ENCODE measurements at regions not wholly inside any gene's neighbourhood (a gene's known extent, or its start where the extent isn't known, plus 50 kb on each side); places are given as distances from the start of the nearest gene placed in this dataset.

DNA sequence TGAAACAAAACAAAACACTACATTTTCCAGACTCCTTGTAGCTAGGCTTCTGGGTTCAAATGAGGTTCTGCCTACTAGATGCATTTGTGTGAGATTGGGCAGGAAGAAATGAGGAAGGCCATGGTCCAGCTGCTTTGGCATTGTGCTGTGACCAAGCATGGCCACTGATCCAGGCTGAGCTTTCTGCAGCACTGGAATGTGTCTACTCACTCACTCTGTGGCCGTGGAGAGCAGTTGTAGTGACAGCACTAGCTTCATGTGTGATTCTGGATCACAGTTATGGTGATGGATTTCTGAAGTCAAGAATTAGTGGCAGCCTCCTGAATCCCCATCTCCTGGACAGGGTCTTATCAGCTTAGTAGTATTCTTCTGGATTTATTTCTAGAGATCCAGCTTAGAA lies 358.9 kb downstream of the GPAT3 start:
- TF ChIP-seq CTCF (IDR thresholded peaks at IDR 0.05; ENCODE audit: insufficient read depth, low read length, poor library complexity, severe bottlenecking) (no peak), EZH2phosphoT487 (conservative IDR thresholded peaks at IDR 0.05; ENCODE audit: low read length) (no peak)
- no peak overlapping the region for H3K9ac ChIP-seq (ENCODE audit: low read length)

DNA sequence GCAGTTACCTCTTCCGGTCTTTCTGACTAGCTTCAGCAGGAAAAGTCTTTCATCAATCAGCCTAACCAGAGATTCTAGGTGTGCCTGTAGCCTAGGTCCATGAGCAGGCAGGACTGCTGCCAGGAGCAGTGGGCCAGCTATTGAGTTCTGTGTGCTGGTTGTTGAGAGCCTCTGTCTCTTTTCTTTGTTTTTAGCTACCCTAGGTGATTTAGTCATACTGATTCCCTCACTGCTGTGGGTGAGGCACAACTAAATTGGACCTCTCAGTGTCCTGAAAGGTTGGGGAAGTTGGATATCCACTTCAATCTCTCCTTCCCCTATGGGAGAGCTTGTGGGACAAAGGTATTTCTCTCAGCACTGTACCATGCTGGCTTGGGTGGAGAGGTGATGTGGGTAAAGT lies 354.9 kb downstream of the GPAT3 start:
- Histone ChIP-seq H3K9ac (ENCODE audit: low read length) (no peak overlapping the region), H3K4me2 (ENCODE audit: low read depth, low read length, poor library complexity, severe bottlenecking) (no peak overlapping the region), H3K9me2 (replicated peaks; ENCODE audit: insufficient read depth, low read length) (no peaks in the 10 kb centered on the region), H2AFZ (ENCODE audit: low read depth, low read length, severe bottlenecking) (no peak overlapping the region), H3K4me3 (ENCODE audit: insufficient read depth, low read length, poor library complexity, severe bottlenecking) (no peak overlapping the region), H3F3A (ENCODE audit: insufficient read depth) (no peaks in the 10 kb centered on the region), H4K20me1 (ENCODE audit: low read depth, low read length) (no peaks in the 10 kb centered on the region), H3K79me2 (ENCODE audit: insufficient read depth, low read length) (no peaks in the 10 kb centered on the region), H3K36me3 (ENCODE audit: low read length) (no peaks in the 10 kb centered on the region), H3K27ac (ENCODE audit: low read depth, low read length) (no peak overlapping the region), H3K27me3 (ENCODE audit: low read length) (no peaks in the 10 kb centered on the region), H3K9me3 (ENCODE audit: insufficient read depth, low read length) (no peaks in the 10 kb centered on the region)
- TF ChIP-seq EZH2phosphoT487 (conservative IDR thresholded peaks at IDR 0.05; ENCODE audit: low read length) = no peak

More for the DNA sequence above, 358.9 kb downstream of the GPAT3 start:
- no peak overlapping the region for H3K4me2 ChIP-seq (ENCODE audit: low read depth, low read length, poor library complexity, severe bottlenecking)
- H2AFZ ChIP-seq (ENCODE audit: low read depth, low read length, severe bottlenecking) = no peak overlapping the region
- H3K36me3 ChIP-seq (ENCODE audit: low read length) = no peaks in the 10 kb centered on the region
- no peaks in the 10 kb centered on the region for H3K9me3 ChIP-seq (ENCODE audit: insufficient read depth, low read length)
- no peaks in the 10 kb centered on the region for H3K27me3 ChIP-seq (ENCODE audit: low read length)
- no peak overlapping the region for H3K27ac ChIP-seq (ENCODE audit: low read depth, low read length)
- H3K4me3 ChIP-seq (ENCODE audit: insufficient read depth, low read length, poor library complexity, severe bottlenecking) = no peak overlapping the region
- no peaks in the 10 kb centered on the region for H3K9me2 ChIP-seq (replicated peaks; ENCODE audit: insufficient read depth, low read length)
- H3F3A ChIP-seq (ENCODE audit: insufficient read depth) = no peaks in the 10 kb centered on the region
- no peaks in the 10 kb centered on the region for H4K20me1 ChIP-seq (ENCODE audit: low read depth, low read length)
- H3K79me2 ChIP-seq (ENCODE audit: insufficient read depth, low read length) = no peaks in the 10 kb centered on the region

DNA sequence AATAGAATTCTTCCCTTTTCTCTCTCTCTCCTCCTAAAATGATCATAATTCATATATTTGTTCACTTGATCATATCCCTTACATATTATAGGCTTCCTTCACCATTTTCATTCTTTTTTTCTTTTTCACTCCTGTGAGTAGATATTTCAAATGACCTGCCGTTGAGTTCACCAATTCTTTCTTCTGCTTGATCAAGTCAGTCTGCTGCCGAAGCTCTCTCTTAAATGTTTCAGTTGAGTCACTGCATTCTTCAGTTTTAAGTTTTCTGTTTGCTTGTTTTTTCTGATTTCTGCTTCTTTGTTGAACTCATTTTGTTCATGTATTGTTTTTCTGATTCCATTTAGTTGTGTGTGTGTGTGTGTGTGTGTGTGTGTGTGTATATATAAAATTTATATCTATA lies 354.3 kb downstream of the GPAT3 start:
- no peaks in the 10 kb centered on the region for H3K79me2 ChIP-seq (ENCODE audit: insufficient read depth, low read length)
- H3K4me2 ChIP-seq (ENCODE audit: low read depth, low read length, poor library complexity, severe bottlenecking) = no peak overlapping the region

GRCh38 chr4:83889802-83890201 lies 353.9 kb downstream of the GPAT3 start:
- no peak overlapping the region for H3K27ac ChIP-seq (ENCODE audit: low read depth, low read length)
- no peak overlapping the region for H3K4me3 ChIP-seq (ENCODE audit: insufficient read depth, low read length, poor library complexity, severe bottlenecking)
- no peaks in the 10 kb centered on the region for H3F3A ChIP-seq (ENCODE audit: insufficient read depth)
- H3K9ac ChIP-seq (ENCODE audit: low read length) = no peak overlapping the region
- no peaks in the 10 kb centered on the region for H3K79me2 ChIP-seq (ENCODE audit: insufficient read depth, low read length)
- TF ChIP-seq EZH2phosphoT487 (conservative IDR thresholded peaks at IDR 0.05; ENCODE audit: low read length) (no peak), CTCF (IDR thresholded peaks at IDR 0.05; ENCODE audit: insufficient read depth, low read length, poor library complexity, severe bottlenecking) (no peak)
- no peaks in the 10 kb centered on the region for H3K9me2 ChIP-seq (replicated peaks; ENCODE audit: insufficient read depth, low read length)
- H3K36me3 ChIP-seq (ENCODE audit: low read length) = no peaks in the 10 kb centered on the region
- H4K20me1 ChIP-seq (ENCODE audit: low read depth, low read length) = no peaks in the 10 kb centered on the region
- no peak overlapping the region for H3K4me2 ChIP-seq (ENCODE audit: low read depth, low read length, poor library complexity, severe bottlenecking)
- H3K9me3 ChIP-seq (ENCODE audit: insufficient read depth, low read length) = no peaks in the 10 kb centered on the region
- no peak overlapping the region for H2AFZ ChIP-seq (ENCODE audit: low read depth, low read length, severe bottlenecking)
- no peaks in the 10 kb centered on the region for H3K27me3 ChIP-seq (ENCODE audit: low read length)

More for the DNA sequence above, 354.3 kb downstream of the GPAT3 start:
- Histone ChIP-seq H2AFZ (ENCODE audit: low read depth, low read length, severe bottlenecking) (no peak overlapping the region), H3K9me2 (replicated peaks; ENCODE audit: insufficient read depth, low read length) (no peaks in the 10 kb centered on the region), H3K9ac (ENCODE audit: low read length) (no peak overlapping the region), H3K27me3 (ENCODE audit: low read length) (no peaks in the 10 kb centered on the region), H3K36me3 (ENCODE audit: low read length) (no peaks in the 10 kb centered on the region), H3K4me3 (ENCODE audit: insufficient read depth, low read length, poor library complexity, severe bottlenecking) (no peak overlapping the region), H3K27ac (ENCODE audit: low read depth, low read length) (no peak overlapping the region), H3K9me3 (ENCODE audit: insufficient read depth, low read length) (no peaks in the 10 kb centered on the region), H3F3A (ENCODE audit: insufficient read depth) (no peaks in the 10 kb centered on the region), H4K20me1 (ENCODE audit: low read depth, low read length) (no peaks in the 10 kb centered on the region)
- TF ChIP-seq CTCF (IDR thresholded peaks at IDR 0.05; ENCODE audit: insufficient read depth, low read length, poor library complexity, severe bottlenecking) (no peak), EZH2phosphoT487 (conservative IDR thresholded peaks at IDR 0.05; ENCODE audit: low read length) (no peak)

Data from SU-DHL-6 (cell line).